ENCODE measurements at regions not wholly inside any gene's neighbourhood (a gene's known extent, or its start where the extent isn't known, plus 50 kb on each side); places are given as distances from the start of the nearest gene placed in this dataset.

- DNase-seq (ENCODE audit: low read depth) = peak; percentile 49
- TF ChIP-seq CTCF (IDR thresholded peaks at IDR 0.05; ENCODE audit: insufficient read depth, low read depth, low read length, missing control alignments) = no peak
- no peak overlapping the region for H3K4me3 ChIP-seq (ENCODE audit: low read length)
These were observed 214.8 kb downstream of the SPATA18 start for GRCh38 chr4:52265781-52266525.

GRCh38 chr4:52266537-52267137 is 215.5 kb downstream of the SPATA18 start:
- no peak for DNase-seq (ENCODE audit: low read depth)
- no peak overlapping the region for H3K4me3 ChIP-seq (ENCODE audit: low read length)
- TF ChIP-seq CTCF (IDR thresholded peaks at IDR 0.05; ENCODE audit: insufficient read depth, low read depth, low read length, missing control alignments) = no peak

- TF ChIP-seq CTCF (IDR thresholded peaks at IDR 0.05; ENCODE audit: insufficient read depth, low read depth, low read length, missing control alignments) = no peak
These were observed 218.7 kb downstream of the SPATA18 start for GRCh38 chr4:52269761-52270160.

GRCh38 chr4:52273885-52274284 is 222.8 kb downstream of the SPATA18 start:
- no peak for DNase-seq (ENCODE audit: low read depth)
- H3K4me3 ChIP-seq (ENCODE audit: low read length) = no peak overlapping the region
- no peak for TF ChIP-seq CTCF (IDR thresholded peaks at IDR 0.05; ENCODE audit: insufficient read depth, low read depth, low read length, missing control alignments)

More at GRCh38 chr4:52269761-52270160, 218.7 kb downstream of the SPATA18 start:
- no peak overlapping the region for H3K4me3 ChIP-seq (ENCODE audit: low read length)
- DNase-seq (ENCODE audit: low read depth) = no peak

- no peak overlapping the region for H3K4me3 ChIP-seq (ENCODE audit: low read length)
- no peak for DNase-seq (ENCODE audit: low read depth)
- TF ChIP-seq CTCF (IDR thresholded peaks at IDR 0.05; ENCODE audit: insufficient read depth, low read depth, low read length, missing control alignments) = no peak
These were observed 237.2 kb downstream of the SPATA18 start for GRCh38 chr4:52288212-52288855.

GRCh38 chr4:52290466-52290865 is 239.4 kb downstream of the SPATA18 start:
- no peak for DNase-seq (ENCODE audit: low read depth)
- no peak for TF ChIP-seq CTCF (IDR thresholded peaks at IDR 0.05; ENCODE audit: insufficient read depth, low read depth, low read length, missing control alignments)

More at GRCh38 chr4:52290466-52290865, 239.4 kb downstream of the SPATA18 start:
- no peak overlapping the region for H3K4me3 ChIP-seq (ENCODE audit: low read length)
